Mammary epithelial cell (primary cell): ENCODE measurements at regions not wholly inside any gene's neighbourhood (a gene's known extent, or its start where the extent isn't known, plus 50 kb on each side); places are given as distances from the start of the nearest gene placed in this dataset.

Experiments
- CTCF ChIP-seq, 2 donors: IDR thresholded peaks in 1 of 2; conservative IDR thresholded peaks in 1 of 2; 2 replicates each; pipeline ENCODE4 v1.5.1; 2011 to 2012; ENCODE audit warnings: inconsistent platforms in 2 of 2, low read length in 2 of 2, mild to moderate bottlenecking in 2 of 2, control low read depth in 1 of 2, low read depth in 1 of 2; ENCODE audit not compliant: insufficient read depth in 1 of 2; ENCODE audit errors: extremely low read depth in 1 of 2
- EZH2 ChIP-seq: IDR thresholded peaks from 2 replicates; pipeline ENCODE4 v1.6.1; 2012; ENCODE audit warnings: low read length, inconsistent platforms, borderline replicate concordance

- TF ChIP-seq CTCF (conservative IDR thresholded peaks at IDR 0.05 in 1 of 2, IDR thresholded peaks at IDR 0.05 in 1 of 2; ENCODE audit: extremely low read depth in 1 of 2, insufficient read depth in 1 of 2, low read depth in 1 of 2, low read length in 2 of 2) (no peak), EZH2 (no peak)
These were observed 610.9 kb downstream of the CDH26 start for GRCh38 chr20:60569116-60569515.
